Transverse colon (tissue), 4 donors: ENCODE measurements at regions not wholly inside any gene's neighbourhood (a gene's known extent, or its start where the extent isn't known, plus 50 kb on each side); places are given as distances from the start of the nearest gene placed in this dataset.

ENCODE experiments used
- EP300 ChIP-seq: sonication (generic); formaldehyde crosslinking; IDR thresholded peaks from one replicate; pipeline ENCODE4 v1.6.1; 2017; ENCODE audit warnings: antibody characterized with exemption, low read depth
- POLR2A ChIP-seq: fragments of 450-650 bp; IDR thresholded peaks from one replicate; pipeline ENCODE4 v1.6.1; 2016; ENCODE audit warnings: antibody characterized with exemption, mild to moderate bottlenecking, moderate library complexity
- POLR2AphosphoS5 ChIP-seq, 3 donors: sonication (generic); formaldehyde crosslinking; IDR thresholded peaks; one replicate each; pipeline ENCODE4 v1.6.1; 2016; ENCODE audit warnings: antibody characterized with exemption in 3 of 3
- TF ChIP-seq, protein P1 (sequence below), 5 experiments: fragments of 200-600 bp in 3 of 5; fragments of 450-650 bp in 2 of 5; sonication (generic) in 3 of 5; IDR thresholded peaks; 1 replicate in 2 of 5; 2 replicates in 3 of 5; pipeline ENCODE4 v1.5.1; 2016 to 2017; ENCODE audit warnings: antibody characterized with exemption in 5 of 5, inconsistent platforms in 3 of 5, mild to moderate bottlenecking in 2 of 5, moderate library complexity in 1 of 5

DNA sequence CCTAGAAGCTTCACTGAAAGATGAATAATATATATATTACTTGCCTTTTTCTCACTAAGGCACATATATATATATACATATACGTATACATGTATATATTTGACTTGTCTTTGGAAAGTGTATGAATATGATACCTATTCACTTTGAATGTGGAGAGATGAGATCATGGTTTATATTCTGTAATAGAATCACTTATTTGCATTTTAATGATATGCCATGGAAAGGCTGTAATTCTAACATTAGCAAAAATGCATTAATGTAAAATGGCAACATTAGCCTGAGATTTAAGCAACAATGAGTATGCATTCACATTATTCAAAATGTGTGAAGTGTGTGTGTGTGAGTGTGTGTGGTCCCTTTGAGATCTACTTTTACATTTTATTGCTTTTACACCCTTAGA lies 54.5 kb upstream of the PRKD1 start:
- TF ChIP-seq, protein P1, sequence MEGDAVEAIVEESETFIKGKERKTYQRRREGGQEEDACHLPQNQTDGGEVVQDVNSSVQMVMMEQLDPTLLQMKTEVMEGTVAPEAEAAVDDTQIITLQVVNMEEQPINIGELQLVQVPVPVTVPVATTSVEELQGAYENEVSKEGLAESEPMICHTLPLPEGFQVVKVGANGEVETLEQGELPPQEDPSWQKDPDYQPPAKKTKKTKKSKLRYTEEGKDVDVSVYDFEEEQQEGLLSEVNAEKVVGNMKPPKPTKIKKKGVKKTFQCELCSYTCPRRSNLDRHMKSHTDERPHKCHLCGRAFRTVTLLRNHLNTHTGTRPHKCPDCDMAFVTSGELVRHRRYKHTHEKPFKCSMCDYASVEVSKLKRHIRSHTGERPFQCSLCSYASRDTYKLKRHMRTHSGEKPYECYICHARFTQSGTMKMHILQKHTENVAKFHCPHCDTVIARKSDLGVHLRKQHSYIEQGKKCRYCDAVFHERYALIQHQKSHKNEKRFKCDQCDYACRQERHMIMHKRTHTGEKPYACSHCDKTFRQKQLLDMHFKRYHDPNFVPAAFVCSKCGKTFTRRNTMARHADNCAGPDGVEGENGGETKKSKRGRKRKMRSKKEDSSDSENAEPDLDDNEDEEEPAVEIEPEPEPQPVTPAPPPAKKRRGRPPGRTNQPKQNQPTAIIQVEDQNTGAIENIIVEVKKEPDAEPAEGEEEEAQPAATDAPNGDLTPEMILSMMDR (IDR thresholded peaks at IDR 0.05) = no peak
- no peak for TF ChIP-seq POLR2AphosphoS5 (IDR thresholded peaks at IDR 0.05)
- no peak for TF ChIP-seq POLR2A
- no peak for TF ChIP-seq EP300
